Activated CD4-positive, alpha-beta T cell treated with anti-CD3 and anti-CD28 coated beads, Interleukin-2, Interleukin-6, amounts not matched to agents 100 ng/mL and 50 ng/mL, durations not matched to agents 16 hours and 8 hours (primary cell): ENCODE measurements at regions not wholly inside any gene's neighbourhood (a gene's known extent, or its start where the extent isn't known, plus 50 kb on each side); places are given as distances from the start of the nearest gene placed in this dataset.
"Not testable (repeated sequence)": the region's sequence is repeated elsewhere in the genome, so short reads cannot be mapped to it uniquely, and the experiment has no call there.

ENCODE experiments used
- DNase-seq: peaks from one replicate; pipeline ENCODE4 v3.0.0-alpha.2; 2020

DNA sequence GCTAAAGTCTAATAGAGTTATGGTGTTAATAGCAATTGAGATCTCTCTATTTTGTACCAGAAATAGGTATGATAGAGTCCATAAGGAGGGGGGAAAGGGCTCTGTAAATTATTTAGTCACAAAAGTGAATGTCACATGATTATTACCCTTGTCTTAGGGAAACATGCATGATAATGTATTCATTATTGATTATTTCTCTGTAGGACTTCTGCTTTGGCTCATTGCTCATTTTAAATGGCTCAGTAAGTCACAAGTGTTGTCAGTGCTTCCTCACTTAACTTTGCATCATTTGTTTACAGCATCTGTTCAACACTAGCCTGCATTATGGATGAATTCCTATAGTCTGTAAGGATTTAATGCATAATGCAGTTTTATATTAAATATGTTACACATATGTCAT lies 788.8 kb upstream of the EDIL3 start:
- DNase-seq, result no peak

DNA sequence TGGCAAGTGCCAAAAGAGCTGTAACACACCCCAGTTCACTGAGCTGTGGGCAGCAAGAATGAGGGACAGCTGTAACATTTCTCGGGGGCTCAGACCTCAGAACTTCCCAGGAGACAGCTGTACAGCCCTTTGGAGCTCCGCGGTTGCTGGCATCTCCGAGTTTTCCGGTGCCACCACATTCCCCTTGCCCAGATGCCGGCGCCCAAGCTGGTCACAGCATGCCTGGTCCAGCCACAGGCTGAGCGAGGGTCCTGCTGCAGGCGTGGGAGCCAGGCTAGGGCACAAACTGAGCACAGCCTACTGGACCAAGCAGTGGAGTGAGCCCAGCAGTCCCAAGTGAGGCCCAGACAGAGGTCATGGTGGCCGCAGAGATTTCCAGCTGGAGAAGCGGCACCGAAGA lies 797.7 kb upstream of the EDIL3 start:
- no peak for DNase-seq

- DNase-seq, result no peak
Observed at GRCh38 chr5:85204289-85204688, 819.6 kb upstream of the EDIL3 start.

- no peak for DNase-seq
Observed at GRCh38 chr5:85205430-85205829, 820.8 kb upstream of the EDIL3 start.

- no peak for DNase-seq
Observed at GRCh38 chr5:85225388-85225787, 840.7 kb upstream of the EDIL3 start.

DNA sequence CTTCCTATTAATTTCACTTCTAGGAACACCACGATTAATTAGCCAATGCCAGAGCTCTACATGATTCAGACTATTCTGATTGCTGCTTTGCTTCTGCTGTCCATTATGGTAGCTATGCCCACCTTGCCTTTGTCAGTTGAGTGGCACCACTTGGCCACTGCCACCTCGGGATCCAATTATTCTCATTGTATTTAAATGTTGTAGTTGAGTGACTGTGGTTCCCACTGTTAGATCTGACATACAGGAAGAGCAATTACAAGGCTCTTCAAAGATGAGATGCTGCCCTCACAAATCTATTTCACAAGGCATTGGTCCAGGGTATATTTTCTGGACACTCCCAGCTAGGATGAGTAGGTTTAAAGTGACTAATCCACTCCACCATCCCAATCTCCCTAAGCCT lies 864.5 kb upstream of the EDIL3 start:
- no peak for DNase-seq

- no peak for DNase-seq
Observed at GRCh38 chr5:85263125-85263524, 878.4 kb upstream of the EDIL3 start.

DNA sequence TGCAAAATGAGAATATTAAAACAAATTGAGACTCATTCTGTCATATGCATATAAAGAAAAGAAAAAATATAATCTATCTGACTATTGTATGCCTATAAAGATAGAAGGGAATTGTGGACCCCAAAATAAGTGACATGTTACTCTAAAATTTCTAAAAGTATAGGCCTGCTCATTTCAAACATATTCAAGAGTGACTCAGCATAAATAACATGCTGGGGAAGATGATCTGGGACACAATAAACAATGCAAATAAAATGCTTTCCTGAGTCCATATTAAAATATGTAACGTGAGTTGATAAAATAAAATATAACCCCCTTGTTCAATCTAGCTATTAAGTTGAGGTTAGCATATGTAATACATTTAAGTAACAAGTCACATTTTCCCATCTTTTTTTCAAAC lies 882.0 kb upstream of the EDIL3 start:
- DNase-seq, result no peak

- no peak for DNase-seq
Observed at GRCh38 chr5:85268194-85268593, 883.5 kb upstream of the EDIL3 start.

GRCh38 chr5:85278193-85278592 lies 893.5 kb upstream of the EDIL3 start:
- peak; percentile 47 for DNase-seq

DNA sequence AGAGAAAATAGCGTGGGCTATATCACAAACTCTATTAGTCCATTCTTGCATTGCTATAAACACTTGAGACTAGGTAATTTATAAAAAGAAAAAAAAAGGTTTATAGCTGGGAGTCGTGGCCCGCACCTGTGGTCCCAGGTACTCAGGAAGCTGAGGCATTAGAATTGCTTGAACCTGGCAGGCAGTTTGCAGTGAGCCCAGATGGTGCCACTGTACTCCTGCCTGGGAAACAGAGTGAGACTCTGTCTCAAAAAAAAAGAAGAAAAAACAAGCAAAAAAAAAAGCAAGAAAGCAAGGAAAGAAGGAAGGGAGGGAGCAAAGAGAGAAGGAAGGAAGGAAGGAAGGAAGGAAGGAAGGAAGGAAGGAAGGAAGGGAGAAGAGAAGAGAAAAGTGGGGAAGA lies 904.2 kb upstream of the EDIL3 start:
- no peak for DNase-seq

GRCh38 chr5:85293145-85293785 lies 908.6 kb upstream of the EDIL3 start:
- DNase-seq, result no peak

GRCh38 chr5:85304524-85304923 lies 919.8 kb upstream of the EDIL3 start:
- no peak for DNase-seq

- no peak for DNase-seq
Observed at GRCh38 chr5:85305766-85306165, 921.1 kb upstream of the EDIL3 start.

- no peak for DNase-seq
Observed at GRCh38 chr5:85311536-85311935, 926.9 kb upstream of the EDIL3 start.

DNA sequence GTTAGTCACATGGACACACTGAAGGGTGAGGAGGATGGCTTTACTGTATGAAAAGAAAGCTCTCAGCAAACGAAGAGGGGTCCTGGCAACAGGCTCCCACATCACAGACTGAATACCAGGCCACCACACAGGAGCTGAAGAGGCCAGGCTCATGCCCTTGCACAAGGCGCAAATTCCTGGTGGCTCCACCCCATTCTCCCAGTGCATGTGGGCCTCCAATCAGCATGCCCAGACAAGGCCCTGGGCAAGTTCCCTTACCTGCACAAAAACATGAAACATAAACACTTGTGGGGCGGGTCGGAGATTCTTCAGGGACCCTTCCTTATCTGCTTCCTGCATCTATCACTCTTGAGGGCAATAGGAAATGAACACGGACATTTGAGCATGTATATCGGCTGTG lies 935.8 kb upstream of the EDIL3 start:
- DNase-seq, result no peak

DNA sequence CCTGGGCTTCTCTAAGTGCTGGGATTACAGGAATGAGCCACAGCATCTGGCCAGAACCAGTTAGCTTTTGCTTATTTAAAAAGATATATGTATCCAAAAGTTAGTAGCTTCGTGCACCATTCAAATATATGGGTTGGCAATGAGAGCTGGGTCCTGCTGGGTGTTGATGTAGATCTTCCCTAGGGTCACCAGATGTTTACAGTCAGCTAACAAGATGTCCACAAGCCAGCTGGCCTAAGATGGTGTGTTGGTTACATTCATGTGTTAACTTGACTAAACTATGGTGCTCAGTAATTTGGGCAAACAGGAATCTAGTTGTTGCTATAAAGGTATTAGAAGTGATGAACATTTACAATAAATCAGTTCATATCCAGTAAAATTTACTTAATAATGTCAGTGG lies 948.6 kb upstream of the EDIL3 start:
- no peak for DNase-seq

DNA sequence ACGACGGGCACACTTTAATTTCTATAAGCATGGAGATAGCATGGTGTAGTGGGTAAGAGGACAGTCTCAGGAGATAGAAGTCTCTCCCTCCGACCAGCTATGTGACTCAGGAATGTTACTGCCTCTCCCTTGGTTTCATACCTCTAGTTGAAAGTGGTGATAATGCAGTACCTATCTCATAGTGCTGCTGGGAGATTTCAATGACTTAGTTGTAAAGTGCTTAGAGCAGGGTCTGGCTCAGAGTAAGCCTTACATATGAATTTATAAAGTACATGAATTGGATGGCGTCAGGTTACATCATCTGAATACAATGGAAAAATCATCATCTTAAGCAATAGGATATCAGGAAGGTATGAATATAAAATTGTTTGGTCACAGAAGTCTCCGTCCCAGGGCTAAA lies 952.8 kb upstream of the EDIL3 start:
- no peak for DNase-seq

GRCh38 chr5:85340790-85341189 lies 956.1 kb upstream of the EDIL3 start:
- no peak for DNase-seq

DNA sequence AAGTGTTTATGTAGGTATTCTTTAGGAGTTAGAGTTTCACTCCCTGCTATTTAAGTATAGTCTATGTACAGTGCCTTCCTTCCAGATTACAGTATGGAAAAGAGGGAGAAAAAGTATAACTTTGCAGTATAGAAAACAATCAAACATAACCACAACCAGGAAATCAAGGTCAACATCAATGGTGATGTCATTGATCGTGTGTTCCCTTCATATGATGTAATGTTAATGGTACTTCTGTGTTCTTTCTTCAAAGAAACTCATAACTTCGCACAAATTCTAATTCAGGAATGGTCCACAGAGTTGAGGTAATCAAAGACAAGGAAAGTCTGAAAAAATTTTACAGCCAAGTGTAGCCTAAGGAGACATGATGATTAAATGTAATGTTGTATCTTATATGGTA lies 961.1 kb upstream of the EDIL3 start:
- no peak for DNase-seq

GRCh38 chr5:85357309-85357708 lies 972.6 kb upstream of the EDIL3 start:
- DNase-seq, result no peak

DNA sequence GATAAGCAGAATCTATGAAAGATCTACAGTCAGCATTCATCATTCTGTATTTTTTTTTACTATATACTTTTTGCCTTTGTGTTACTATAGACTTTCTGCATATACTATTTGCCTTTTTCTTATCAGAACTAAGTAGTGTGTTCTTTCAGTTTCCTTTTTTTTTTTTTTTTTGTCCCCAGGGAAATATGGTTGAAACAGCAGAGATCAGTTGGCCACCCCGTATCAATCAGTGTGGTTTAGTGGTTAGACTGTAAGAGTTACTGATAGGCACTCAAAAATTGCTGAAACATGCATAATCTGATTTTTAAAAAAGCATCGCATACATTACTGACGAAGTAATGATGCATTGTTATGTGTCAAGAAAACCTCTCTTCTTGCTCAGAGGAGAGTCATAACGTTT lies 990.8 kb upstream of the EDIL3 start:
- DNase-seq, result no peak

DNA sequence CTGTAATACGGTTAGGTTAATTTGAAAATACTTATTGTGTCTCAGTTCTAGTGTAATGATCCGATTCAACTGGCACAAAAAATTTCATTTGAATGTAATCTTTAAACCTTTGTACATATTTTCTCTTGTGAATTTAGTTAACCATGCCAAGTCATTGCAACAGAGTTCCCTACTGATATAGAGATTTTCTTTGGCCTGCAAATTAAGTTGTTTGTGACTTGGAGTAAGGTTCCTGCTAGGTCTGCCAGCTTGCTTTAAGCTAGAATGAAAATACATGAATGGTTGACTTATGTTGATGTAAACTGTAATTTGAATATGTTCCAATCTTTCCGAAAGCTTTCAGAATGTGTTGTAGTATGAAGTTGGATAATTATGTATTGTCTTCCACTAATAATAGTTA lies 1004.1 kb upstream of the EDIL3 start:
- no peak for DNase-seq

DNA sequence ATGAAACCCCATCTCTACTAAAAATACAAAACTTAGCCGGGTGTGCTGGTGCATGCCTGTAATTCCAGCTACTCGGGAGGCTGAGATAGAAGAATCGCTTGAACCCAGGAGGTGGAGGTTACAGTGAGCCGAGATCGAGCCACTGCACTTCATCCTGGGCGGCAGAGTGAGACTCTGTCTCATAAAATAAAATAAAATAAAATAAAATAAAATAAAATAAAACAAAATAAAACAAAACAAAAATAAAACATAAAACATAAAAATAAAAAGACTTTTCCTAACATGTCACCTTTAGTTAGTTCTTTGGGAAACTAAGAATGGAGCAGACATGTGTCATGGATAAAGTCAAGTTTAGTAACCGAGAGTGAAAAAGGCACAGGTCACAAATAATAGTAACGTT lies 1007.6 kb upstream of the EDIL3 start:
- DNase-seq, result not testable (repeated sequence)

GRCh38 chr5:85395526-85395925 lies 1010.8 kb upstream of the EDIL3 start:
- no peak for DNase-seq

GRCh38 chr5:85397451-85397850 lies 1012.8 kb upstream of the EDIL3 start:
- no peak for DNase-seq
